Gastroesophageal sphincter (tissue), 3 donors: ENCODE measurements at regions not wholly inside any gene's neighbourhood (a gene's known extent, or its start where the extent isn't known, plus 50 kb on each side); places are given as distances from the start of the nearest gene placed in this dataset.

ENCODE experiments used
- EP300 ChIP-seq: sonication (generic); formaldehyde crosslinking; IDR thresholded peaks from one replicate; pipeline ENCODE4 v1.6.1; 2017; ENCODE audit warnings: antibody characterized with exemption, mild to moderate bottlenecking
- POLR2A ChIP-seq, 2 donors: fragments of 450-650 bp; IDR thresholded peaks; one replicate each; pipeline ENCODE4 v1.6.1; 2017; ENCODE audit warnings: antibody characterized with exemption in 2 of 2, mild to moderate bottlenecking in 2 of 2, moderate library complexity in 1 of 2
- POLR2AphosphoS5 ChIP-seq: sonication (generic); formaldehyde crosslinking; IDR thresholded peaks from one replicate; pipeline ENCODE4 v1.6.1; 2017; ENCODE audit warnings: antibody characterized with exemption
- TF ChIP-seq, protein P1 (sequence below), 4 experiments: fragments of 200-600 bp in 2 of 4; fragments of 450-650 bp in 2 of 4; sonication (generic) in 1 of 4; IDR thresholded peaks; one replicate each; pipeline ENCODE4 v1.5.1; 2017 to 2019; ENCODE audit warnings: antibody characterized with exemption in 4 of 4, mild to moderate bottlenecking in 2 of 4, moderate library complexity in 2 of 4

DNA sequence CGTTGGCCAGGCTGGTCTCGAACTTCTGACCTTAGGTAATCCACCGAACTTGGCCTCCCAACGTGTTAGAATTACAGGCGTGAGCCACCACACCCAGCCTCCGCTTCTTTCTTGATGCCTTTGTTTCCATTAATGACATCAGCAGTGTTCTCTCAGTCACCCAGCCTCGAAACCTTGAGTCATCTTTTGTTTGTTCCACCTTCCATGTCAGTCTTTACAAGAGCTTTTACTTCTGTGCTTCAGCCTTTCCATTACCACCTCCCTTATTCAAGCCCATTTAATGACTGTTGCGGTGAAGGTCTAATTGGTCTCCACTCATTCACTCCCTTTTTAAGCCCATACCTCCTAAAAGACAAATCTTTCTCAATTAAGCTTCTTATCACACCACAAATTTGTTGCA lies 146.6 kb upstream of the ADGRL2 start:
- TF ChIP-seq, protein P1, sequence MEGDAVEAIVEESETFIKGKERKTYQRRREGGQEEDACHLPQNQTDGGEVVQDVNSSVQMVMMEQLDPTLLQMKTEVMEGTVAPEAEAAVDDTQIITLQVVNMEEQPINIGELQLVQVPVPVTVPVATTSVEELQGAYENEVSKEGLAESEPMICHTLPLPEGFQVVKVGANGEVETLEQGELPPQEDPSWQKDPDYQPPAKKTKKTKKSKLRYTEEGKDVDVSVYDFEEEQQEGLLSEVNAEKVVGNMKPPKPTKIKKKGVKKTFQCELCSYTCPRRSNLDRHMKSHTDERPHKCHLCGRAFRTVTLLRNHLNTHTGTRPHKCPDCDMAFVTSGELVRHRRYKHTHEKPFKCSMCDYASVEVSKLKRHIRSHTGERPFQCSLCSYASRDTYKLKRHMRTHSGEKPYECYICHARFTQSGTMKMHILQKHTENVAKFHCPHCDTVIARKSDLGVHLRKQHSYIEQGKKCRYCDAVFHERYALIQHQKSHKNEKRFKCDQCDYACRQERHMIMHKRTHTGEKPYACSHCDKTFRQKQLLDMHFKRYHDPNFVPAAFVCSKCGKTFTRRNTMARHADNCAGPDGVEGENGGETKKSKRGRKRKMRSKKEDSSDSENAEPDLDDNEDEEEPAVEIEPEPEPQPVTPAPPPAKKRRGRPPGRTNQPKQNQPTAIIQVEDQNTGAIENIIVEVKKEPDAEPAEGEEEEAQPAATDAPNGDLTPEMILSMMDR (IDR thresholded peaks at IDR 0.05) = no peak
- no peak for TF ChIP-seq POLR2AphosphoS5
- TF ChIP-seq POLR2A (IDR thresholded peaks at IDR 0.05) = no peak
- TF ChIP-seq EP300 = no peak
